ENCODE measurements at regions not wholly inside any gene's neighbourhood (a gene's known extent, or its start where the extent isn't known, plus 50 kb on each side); places are given as distances from the start of the nearest gene placed in this dataset.
"Not testable (repeated sequence)": the region's sequence is repeated elsewhere in the genome, so short reads cannot be mapped to it uniquely, and the experiment has no call there.

GRCh38 chr7:156503196-156503595 lies 137.4 kb upstream of the RNF32 start:
- in situ Hi-C loops (cut with MboI; ENCODE audit: low pct_unique_long_range_greater_than_20kb in 2 of 9, low sequenced_read_pairs in 9 of 9, unreplicated experiment in 9 of 9): no loop called here
- Histone ChIP-seq H3K4me1 (replicated peaks in 1 of 2) (no peaks in the 10 kb centered on the region), H3K27ac (no peak overlapping the region), H3K4me3 (no peak overlapping the region)
- WGBS, 10 experiments: 16 to 82% (median 66%) methylated on average over 2 to 6 of the region's 7 CpGs; no CpG with 5 or more reads in 1 of the 10 experiments
- peak in 1 of 8 experiments; percentile 77 for ATAC-seq (replicated peaks in 6 of 8)

GRCh38 chr7:156501815-156502214 lies 138.8 kb upstream of the RNF32 start:
- in situ Hi-C loops (cut with MboI; ENCODE audit: low pct_unique_long_range_greater_than_20kb in 2 of 9, low sequenced_read_pairs in 9 of 9, unreplicated experiment in 9 of 9); H3K27ac ChIP-seq; H3K4me1 ChIP-seq (replicated peaks in 1 of 2); H3K4me3 ChIP-seq; ATAC-seq (replicated peaks in 6 of 8): not testable (repeated sequence)
- WGBS, 10 experiments: 20% methylated on average over 1 of the region's 1 CpG; no CpG with 5 or more reads in 9 of the 10 experiments

DNA sequence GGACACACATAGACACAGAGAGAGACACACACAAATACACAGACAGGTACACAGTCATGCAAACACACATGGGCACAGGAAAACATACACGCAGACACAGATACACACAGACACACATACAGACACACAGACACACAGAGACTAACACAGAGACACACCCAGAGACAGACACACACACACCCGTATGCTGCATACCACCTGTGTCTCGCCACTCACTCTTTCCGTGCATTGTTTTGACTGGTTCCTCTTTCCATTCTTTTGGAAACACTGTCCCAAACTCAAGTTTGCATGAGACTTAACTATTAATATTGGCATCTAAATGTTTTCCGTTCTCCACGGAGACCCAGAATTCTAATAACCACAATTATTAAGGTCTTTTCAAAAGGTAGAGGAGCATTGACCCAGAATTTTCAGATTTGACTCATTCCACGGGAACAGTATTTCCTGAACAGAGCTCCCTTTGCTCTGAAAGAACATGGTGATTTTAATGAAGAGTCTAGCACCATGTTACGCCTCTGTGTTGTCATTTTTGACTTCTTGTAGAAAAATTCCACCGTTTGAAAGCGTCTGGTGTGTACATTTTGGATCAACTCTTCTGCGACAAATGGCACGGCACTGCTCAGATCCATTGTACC lies 141.2 kb upstream of the RNF32 start:
- WGBS, 10 experiments: 7 to 100% (median 68%) methylated on average over 1 to 11 of the region's 12 CpGs
- no peak overlapping the region for H3K4me3 ChIP-seq
- H3K4me1 ChIP-seq (replicated peaks in 1 of 2): no peaks in the 10 kb centered on the region
- in situ Hi-C loops (cut with MboI; ENCODE audit: low pct_unique_long_range_greater_than_20kb in 2 of 9, low sequenced_read_pairs in 9 of 9, unreplicated experiment in 9 of 9): no loop called here
- ATAC-seq (replicated peaks in 6 of 8): no peak
- H3K27ac ChIP-seq: no peak overlapping the region

- in situ Hi-C loops (cut with MboI; ENCODE audit: low pct_unique_long_range_greater_than_20kb in 2 of 9, low sequenced_read_pairs in 9 of 9, unreplicated experiment in 9 of 9): no loop called here
- no peak for ATAC-seq (replicated peaks in 6 of 8)
- H3K4me3 ChIP-seq: no peak overlapping the region
- H3K27ac ChIP-seq: no peak overlapping the region
- H3K4me1 ChIP-seq (replicated peaks in 1 of 2): no peaks in the 10 kb centered on the region
- WGBS, 10 experiments: 17 to 96% (median 75%) methylated on average over 1 to 12 of the region's 17 CpGs; no CpG with 5 or more reads in 1 of the 10 experiments
Observed at GRCh38 chr7:156497776-156498509, 142.6 kb upstream of the RNF32 start.

- ATAC-seq (replicated peaks in 6 of 8): no peak
- Histone ChIP-seq H3K4me3 (no peak overlapping the region), H3K4me1 (replicated peaks in 1 of 2) (no peaks in the 10 kb centered on the region), H3K27ac (no peak overlapping the region)
- WGBS, 10 experiments: 10 to 100% (median 79%) methylated on average over 2 to 8 of the region's 8 CpGs; no CpG with 5 or more reads in 3 of the 10 experiments
- in situ Hi-C loops (cut with MboI; ENCODE audit: low pct_unique_long_range_greater_than_20kb in 2 of 9, low sequenced_read_pairs in 9 of 9, unreplicated experiment in 9 of 9): no loop called here
Observed at GRCh38 chr7:156496865-156497264, 143.7 kb upstream of the RNF32 start.

DNA sequence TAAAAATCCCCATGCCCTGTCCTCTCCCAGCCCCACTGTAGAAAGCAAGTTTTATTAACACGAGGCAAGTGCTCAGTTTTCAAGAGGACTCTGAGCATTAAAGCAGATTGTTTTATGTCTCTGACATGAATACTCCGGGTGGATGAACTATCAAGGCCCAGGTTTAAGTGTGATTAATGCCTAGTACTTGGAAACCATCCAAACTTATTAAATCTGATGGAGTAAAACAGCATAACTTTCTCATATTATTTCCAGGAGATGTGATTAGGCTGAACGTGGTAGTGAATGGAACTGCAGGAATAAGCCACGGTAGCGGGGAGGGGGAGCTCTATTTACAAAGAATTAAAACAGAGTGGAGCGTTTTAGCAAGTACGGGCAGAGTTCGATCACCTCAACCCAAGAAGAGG lies 144.2 kb upstream of the RNF32 start:
- Histone ChIP-seq H3K4me1 (replicated peaks in 1 of 2) (no peaks in the 10 kb centered on the region), H3K27ac (no peak overlapping the region), H3K4me3 (no peak overlapping the region)
- WGBS, 10 experiments: 0 to 73% (median 31%) methylated on average over 1 to 7 of the region's 8 CpGs; no CpG with 5 or more reads in 1 of the 10 experiments
- peak in 3 of 8 experiments; percentile 19 to 65 (median 53) for ATAC-seq (replicated peaks in 6 of 8)
- in situ Hi-C loops (cut with MboI; ENCODE audit: low pct_unique_long_range_greater_than_20kb in 2 of 9, low sequenced_read_pairs in 9 of 9, unreplicated experiment in 9 of 9): no loop called here

GRCh38 chr7:156494960-156495359 lies 145.6 kb upstream of the RNF32 start:
- WGBS, 10 experiments: 0 to 100% (median 93%) methylated on average over 1 to 2 of the region's 5 CpGs; no CpG with 5 or more reads in 7 of the 10 experiments
- in situ Hi-C loops (cut with MboI; ENCODE audit: low pct_unique_long_range_greater_than_20kb in 2 of 9, low sequenced_read_pairs in 9 of 9, unreplicated experiment in 9 of 9): no loop called here
- ATAC-seq (replicated peaks in 6 of 8): no peak
- Histone ChIP-seq H3K4me3 (no peak overlapping the region), H3K4me1 (replicated peaks in 1 of 2) (no peaks in the 10 kb centered on the region), H3K27ac (no peak overlapping the region)

DNA sequence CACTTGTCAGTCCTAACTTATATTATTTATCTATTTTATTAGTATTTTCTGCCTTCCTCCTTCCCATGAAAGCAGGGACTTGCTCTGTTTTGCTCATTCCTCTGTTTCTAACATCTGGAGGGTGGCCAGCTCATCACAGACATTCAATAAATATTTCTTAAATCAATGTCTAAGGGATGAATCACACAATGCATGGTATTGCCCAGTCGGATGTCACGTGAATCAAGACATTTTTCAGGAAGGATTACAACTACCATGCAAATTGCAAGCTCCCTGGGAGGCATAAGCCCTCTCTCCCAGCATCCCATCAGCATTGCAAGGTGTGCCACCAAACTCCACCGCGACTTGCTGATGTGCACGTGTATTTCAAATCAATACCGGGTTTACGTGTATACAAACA lies 146.6 kb upstream of the RNF32 start:
- in situ Hi-C loops (cut with MboI; ENCODE audit: low pct_unique_long_range_greater_than_20kb in 2 of 9, low sequenced_read_pairs in 9 of 9, unreplicated experiment in 9 of 9): no loop called here
- Histone ChIP-seq H3K4me1 (replicated peaks in 1 of 2) (no peaks in the 10 kb centered on the region), H3K27ac (no peak overlapping the region), H3K4me3 (no peak overlapping the region)
- peak in 5 of 8 experiments; percentile 35 to 82 (median 37) for ATAC-seq (replicated peaks in 6 of 8)
- 50 to 96% (median 76%) methylated on average over 3 to 7 of the region's 7 CpGs; no CpG with 5 or more reads in 2 of the 10 experiments for WGBS, 10 experiments

DNA sequence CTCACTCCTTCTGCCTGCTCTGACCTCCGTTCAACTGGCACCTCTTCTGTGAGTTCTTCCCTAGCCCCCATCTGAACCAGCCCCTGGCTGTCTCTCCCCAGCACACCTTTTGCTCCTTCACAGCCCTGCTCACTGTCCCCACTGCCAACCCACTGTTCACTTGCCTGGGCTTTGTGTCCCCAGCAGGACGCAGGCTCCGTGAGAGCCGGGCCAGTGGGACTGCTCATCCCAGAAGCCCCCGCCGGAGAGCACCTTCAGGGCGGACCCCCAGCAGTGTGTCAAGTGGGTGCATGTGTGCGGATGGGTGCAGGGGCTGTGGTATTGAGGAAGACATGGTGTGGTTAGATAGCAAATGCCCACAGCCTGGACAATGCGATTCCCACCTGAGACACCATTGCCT lies 148.4 kb upstream of the RNF32 start:
- 17 to 90% (median 53%) methylated on average over 1 to 3 of the region's 9 CpGs; no CpG with 5 or more reads in 6 of the 10 experiments for WGBS, 10 experiments
- no peaks in the 10 kb centered on the region for H3K4me1 ChIP-seq (replicated peaks in 1 of 2)
- in situ Hi-C loops (cut with MboI; ENCODE audit: low pct_unique_long_range_greater_than_20kb in 2 of 9, low sequenced_read_pairs in 9 of 9, unreplicated experiment in 9 of 9): no loop called here
- H3K27ac ChIP-seq: no peak overlapping the region
- H3K4me3 ChIP-seq: no peak overlapping the region
- ATAC-seq (replicated peaks in 6 of 8): no peak

GRCh38 chr7:156491435-156491834 lies 149.1 kb upstream of the RNF32 start:
- H3K4me1 ChIP-seq (replicated peaks in 1 of 2): no peaks in the 10 kb centered on the region
- ATAC-seq (replicated peaks in 6 of 8): no peak
- 8 to 73% (median 57%) methylated on average over 1 to 5 of the region's 5 CpGs; no CpG with 5 or more reads in 1 of the 10 experiments for WGBS, 10 experiments

DNA sequence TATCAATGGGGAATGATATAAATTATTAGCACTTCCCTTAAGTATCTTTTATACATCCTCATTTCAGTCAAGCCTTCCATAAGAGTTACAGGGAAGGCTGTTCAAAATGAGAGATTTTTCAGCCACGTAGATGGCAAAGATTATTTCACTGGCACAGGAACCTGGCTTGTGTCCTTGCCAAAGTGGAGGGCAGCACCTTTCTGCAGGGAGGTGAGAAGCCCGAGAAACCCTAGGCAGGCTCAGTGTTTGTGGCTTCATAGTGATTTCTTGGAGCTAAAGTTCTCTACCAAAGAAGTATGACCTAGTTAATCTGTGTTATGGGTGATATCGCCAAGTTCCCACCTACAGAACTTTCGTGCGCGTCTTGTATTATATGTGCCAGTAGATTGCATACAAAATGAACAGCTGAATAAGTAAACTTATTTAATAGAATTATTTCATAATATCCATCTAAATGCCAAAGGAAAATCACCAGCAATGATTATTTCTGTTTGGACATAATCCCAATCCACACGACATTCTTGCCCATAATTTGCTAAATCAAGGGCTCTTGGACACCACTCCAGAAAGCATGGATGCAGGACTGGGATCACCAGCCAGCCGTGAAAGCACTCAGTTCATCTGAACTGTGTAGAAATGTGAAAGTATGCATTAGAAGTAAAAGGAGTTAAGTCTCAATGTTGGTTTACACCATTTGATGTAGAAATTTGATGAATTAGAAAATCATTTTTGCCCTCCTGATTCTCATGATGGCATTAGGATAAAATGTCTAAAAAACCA lies 150.4 kb upstream of the RNF32 start:
- no peak for ATAC-seq (replicated peaks in 6 of 8)
- in situ Hi-C loops (cut with MboI; ENCODE audit: low pct_unique_long_range_greater_than_20kb in 2 of 9, low sequenced_read_pairs in 9 of 9, unreplicated experiment in 9 of 9): no loop called here
- Histone ChIP-seq H3K4me3 (no peak overlapping the region), H3K27ac (no peak overlapping the region), H3K4me1 (replicated peaks in 1 of 2) (no peaks in the 10 kb centered on the region)
- 0 to 98% (median 75%) methylated on average over 1 to 6 of the region's 8 CpGs; no CpG with 5 or more reads in 2 of the 10 experiments for WGBS, 10 experiments

More at GRCh38 chr7:156491435-156491834, 149.1 kb upstream of the RNF32 start:
- in situ Hi-C loops (cut with MboI; ENCODE audit: low pct_unique_long_range_greater_than_20kb in 2 of 9, low sequenced_read_pairs in 9 of 9, unreplicated experiment in 9 of 9): no loop called here
- H3K4me3 ChIP-seq: no peak overlapping the region
- H3K27ac ChIP-seq: no peak overlapping the region

DNA sequence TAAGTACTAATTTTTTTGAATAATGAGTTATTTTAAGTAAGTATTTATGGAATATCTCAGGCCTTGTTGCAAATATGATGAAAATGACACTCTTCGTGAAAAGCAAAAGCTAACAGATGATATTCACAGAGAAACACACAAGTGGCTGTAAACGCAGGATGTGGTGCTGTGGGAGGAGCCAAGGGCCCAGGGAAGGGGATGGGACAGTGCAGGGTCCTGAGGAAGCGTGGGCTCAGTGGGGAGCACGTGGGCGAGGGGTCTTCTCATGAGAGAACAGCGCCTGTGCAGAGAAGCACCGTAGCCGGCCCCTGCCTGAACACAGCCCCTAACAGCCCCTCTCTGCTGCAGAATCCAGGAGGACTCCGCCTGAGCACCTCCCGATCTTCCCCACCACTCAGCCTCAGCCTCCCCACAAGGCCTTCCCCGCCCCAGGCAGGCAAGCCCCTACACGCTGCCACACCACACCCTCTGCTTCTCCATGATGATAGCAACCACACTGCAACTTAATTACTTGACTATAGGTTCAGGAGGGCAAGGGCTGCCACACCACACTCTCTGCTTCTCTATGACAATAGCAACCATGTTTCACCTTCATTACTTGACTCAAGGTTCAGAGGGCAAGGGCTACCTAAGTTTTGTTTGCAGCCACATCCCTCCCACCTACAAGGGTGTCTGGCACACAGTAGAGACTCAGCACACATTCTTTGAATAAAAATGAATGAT lies 152.6 kb upstream of the RNF32 start:
- in situ Hi-C loops (cut with MboI; ENCODE audit: low pct_unique_long_range_greater_than_20kb in 2 of 9, low sequenced_read_pairs in 9 of 9, unreplicated experiment in 9 of 9): no loop called here
- Histone ChIP-seq H3K4me3 (no peak overlapping the region), H3K4me1 (replicated peaks in 1 of 2) (no peaks in the 10 kb centered on the region), H3K27ac (no peak overlapping the region)
- peak in 2 of 8 experiments; percentile 17 to 60 for ATAC-seq (replicated peaks in 6 of 8)
- WGBS, 10 experiments: 0 to 90% (median 60%) methylated on average over 1 to 8 of the region's 12 CpGs; no CpG with 5 or more reads in 1 of the 10 experiments
